Panc1 (cell line): ENCODE measurements at regions not wholly inside any gene's neighbourhood (a gene's known extent, or its start where the extent isn't known, plus 50 kb on each side); places are given as distances from the start of the nearest gene placed in this dataset.

Source experiments
- ATAC-seq: fragments of 200-7000 bp; cut with Tn5 transposase; 2 replicates; pipeline ENCODE4 v1.9.1; 2020; ENCODE audit warnings: mild to moderate bottlenecking, moderate library complexity
- BruUV-seq: library from RNA; stranded (reverse); fragments of 400-500 nt; replicated peaks from 2 replicates; lab custom pipeline; 2021; lab: Mats Ljungman, UMichigan
- CTCF ChIA-PET: fragments of 300-600 bp; sonication (Branson Sonifier 250); formaldehyde crosslinking; loops from one replicate; lab custom pipeline; 2022; ENCODE audit warnings: antibody characterized with exemption; lab: Charles Lee
- POLR2A ChIA-PET: fragments of 300-600 bp; sonication (Branson Sonifier 250); formaldehyde crosslinking; loops from one replicate; lab custom pipeline; 2022; ENCODE audit warnings: antibody characterized with exemption; lab: Charles Lee
- DNase-seq: peaks from one replicate; pipeline ENCODE4 v3.0.0-alpha.2; 2010; ENCODE audit warnings: low read depth, low spot score
- H3K27ac ChIP-seq: 2 replicates; pipeline ENCODE4 v1.5.1; 2011; ENCODE audit warnings: mild to moderate bottlenecking, low read length, inconsistent platforms
- H3K27me3 ChIP-seq: fragments of 200-500 bp; sonication (Bioruptor generic); 2 replicates; pipeline ENCODE4 v1.6.0; 2014; ENCODE audit warnings: low read length, inconsistent platforms; ENCODE audit not compliant: control insufficient read depth, insufficient read depth
- H3K36me3 ChIP-seq: fragments of 200-500 bp; sonication (Bioruptor generic); 2 replicates; pipeline ENCODE4 v1.5.1; 2014; ENCODE audit warnings: inconsistent platforms, mild to moderate bottlenecking, low read length, moderate library complexity; ENCODE audit not compliant: control insufficient read depth, insufficient read depth
- H3K4me1 ChIP-seq: 2 replicates; pipeline ENCODE4 v1.5.1; 2011; ENCODE audit warnings: inconsistent platforms, mild to moderate bottlenecking, low read length, moderate library complexity; ENCODE audit not compliant: control insufficient read depth, insufficient read depth
- H3K4me3 ChIP-seq, 2 experiments: 2 replicates each; pipeline ENCODE4 v1.5.1; 2011 to 2012; ENCODE audit warnings: low read depth in 2 of 2, low read length in 2 of 2, mild to moderate bottlenecking in 2 of 2, inconsistent platforms in 1 of 2, moderate library complexity in 1 of 2
- H3K9me3 ChIP-seq: fragments of 200-500 bp; sonication (Bioruptor generic); 2 replicates; pipeline ENCODE4 v1.5.1; 2014; ENCODE audit warnings: low read depth, mild to moderate bottlenecking, inconsistent platforms, low read length, moderate library complexity; ENCODE audit not compliant: control insufficient read depth, insufficient read depth
- CTCF ChIP-seq: fragments of 450-650 bp; IDR thresholded peaks from 2 replicates; pipeline ENCODE4 v1.5.1; 2017; ENCODE audit warnings: mild to moderate bottlenecking
- POLR2AphosphoS5 ChIP-seq: IDR thresholded peaks from 2 replicates; pipeline ENCODE4 v1.6.1; 2012; ENCODE audit warnings: mild to moderate bottlenecking, low read depth, low read length, moderate library complexity
- REST ChIP-seq, 2 experiments: IDR thresholded peaks; 2 replicates each; pipeline ENCODE4 v1.6.1; 2011 to 2012; ENCODE audit warnings: low read depth in 2 of 2, control low read depth in 1 of 2, low read length in 1 of 2, mild to moderate bottlenecking in 1 of 2, moderate library complexity in 1 of 2; ENCODE audit not compliant: insufficient read depth in 1 of 2
- SIN3A ChIP-seq: IDR thresholded peaks from 2 replicates; pipeline ENCODE4 v1.6.1; 2012; ENCODE audit warnings: low read depth, mild to moderate bottlenecking, low read length, moderate library complexity, borderline replicate concordance; ENCODE audit not compliant: insufficient read depth
- TCF7L2 ChIP-seq: IDR thresholded peaks from 2 replicates; pipeline ENCODE4 v1.6.1; 2011; ENCODE audit warnings: mild to moderate bottlenecking, low read depth, low read length, inconsistent platforms
- in situ Hi-C: cut with HindIII; loops from 2 replicates; pipeline ENCODE4 v1.10.0; 2016; ENCODE audit warnings: low sequenced_read_pairs, low pct_unique_long_range_greater_than_20kb
- intact Hi-C: fragments of 100-400 bp; cut with micrococcal nuclease; formaldehyde crosslinking; loops from one replicate; pipeline ENCODE4 v1.10.0; 2022; ENCODE audit not compliant: unreplicated experiment

- Histone ChIP-seq H3K36me3 (no peaks in the 10 kb centered on the region), H3K27me3 (peaks cover 4% of the 10 kb centered on the region; the same call in 1 of the 2 replicates), H3K9me3 (no peaks in the 10 kb centered on the region), H3K27ac (no peak overlapping the region), H3K4me3 (no peak overlapping the region), H3K4me1 (no peaks in the 10 kb centered on the region)
- DNase-seq = no peak
- ChIA-PET CTCF (no interaction called here), POLR2A (no interaction called here)
- intact Hi-C loops = no loop called here
- in situ Hi-C loops = no loop called here
- no peak for ATAC-seq
- BruUV-seq = no TSS peak
- TF ChIP-seq POLR2AphosphoS5 (no peak), REST (IDR thresholded peaks at IDR 0.05; ENCODE audit: insufficient read depth in 1 of 2, low read depth in 2 of 2, low read length in 1 of 2) (no peak), TCF7L2 (no peak)
These were observed 105.8 kb upstream of the PELI1 start for GRCh38 chr2:64250063-64250462.

GRCh38 chr2:64250751-64251423 lies 106.7 kb upstream of the PELI1 start:
- POLR2A ChIA-PET = no interaction called here
- CTCF ChIA-PET = interaction anchor here (0.5 kb wide), 1 partner anchor 78 kb away, joined by 3 read pairs; no protein-coding TSS in a partner anchor
- in situ Hi-C loops = no loop called here

More at GRCh38 chr2:64250751-64251423, 106.7 kb upstream of the PELI1 start:
- H3K27ac ChIP-seq = no peak overlapping the region
- H3K4me1 ChIP-seq = no peaks in the 10 kb centered on the region
- peaks cover 4% of the 10 kb centered on the region; the same call in 1 of the 2 replicates for H3K27me3 ChIP-seq
- ATAC-seq (no peak), DNase-seq (no peak)
- no TSS peak for BruUV-seq
- no peak overlapping the region for H3K4me3 ChIP-seq
- no peaks in the 10 kb centered on the region for H3K9me3 ChIP-seq
- intact Hi-C loops = no loop called here
- no peak for TF ChIP-seq POLR2AphosphoS5
- no peak for TF ChIP-seq REST (IDR thresholded peaks at IDR 0.05; ENCODE audit: insufficient read depth in 1 of 2, low read depth in 2 of 2, low read length in 1 of 2)
- no peak for TF ChIP-seq CTCF
- TF ChIP-seq TCF7L2 = no peak
- TF ChIP-seq SIN3A = no peak
- H3K36me3 ChIP-seq = no peaks in the 10 kb centered on the region
